H1 (cell line): ENCODE measurements at regions not wholly inside any gene's neighbourhood (a gene's known extent, or its start where the extent isn't known, plus 50 kb on each side); places are given as distances from the start of the nearest gene placed in this dataset.

Experiments used
- BCL11A ChIP-seq, 2 experiments: IDR thresholded peaks; one replicate each; pipeline ENCODE4 v1.6.1; 2011; ENCODE audit warnings: low read depth in 2 of 2, low read length in 2 of 2, mild to moderate bottlenecking in 2 of 2
- JUN ChIP-seq: IDR thresholded peaks from 2 replicates; pipeline ENCODE4 v1.6.1; 2011; ENCODE audit warnings: low read depth, mild to moderate bottlenecking, improper control_type of control experiment, low read length
- POU5F1 ChIP-seq: IDR thresholded peaks from 2 replicates; pipeline ENCODE4 v1.6.1; 2011; ENCODE audit warnings: low read depth, mild to moderate bottlenecking, low read length, moderate library complexity
- RAD21 ChIP-seq, 2 experiments: IDR thresholded peaks in 1 of 2; conservative IDR thresholded peaks in 1 of 2; 2 replicates each; pipeline ENCODE4 v1.6.1; 2011; ENCODE audit warnings: low read depth in 2 of 2, low read length in 2 of 2, improper control_type of control experiment in 1 of 2, inconsistent platforms in 1 of 2, mild to moderate bottlenecking in 1 of 2, moderate library complexity in 1 of 2
- RXRA ChIP-seq: IDR thresholded peaks from 2 replicates; pipeline ENCODE4 v1.6.1; 2011; ENCODE audit warnings: low read depth, mild to moderate bottlenecking, low read length, moderate library complexity; ENCODE audit not compliant: insufficient read depth
- SIX5 ChIP-seq: IDR thresholded peaks from 2 replicates; pipeline ENCODE4 v1.6.1; 2011; ENCODE audit warnings: mild to moderate bottlenecking, low read depth, low read length
- TBP ChIP-seq: IDR thresholded peaks from 2 replicates; pipeline ENCODE4 v1.6.1; 2011; ENCODE audit warnings: low read depth, low read length, improper control_type of control experiment
- TF ChIP-seq, protein P1 (sequence below): fragments of 300-600 bp; sonication (generic); IDR thresholded peaks from 2 replicates; pipeline ENCODE4 v1.7.1; 2012; ENCODE audit warnings: low read length, moderate library complexity, mild to moderate bottlenecking, inconsistent platforms; ENCODE audit not compliant: insufficient replicate concordance

DNA sequence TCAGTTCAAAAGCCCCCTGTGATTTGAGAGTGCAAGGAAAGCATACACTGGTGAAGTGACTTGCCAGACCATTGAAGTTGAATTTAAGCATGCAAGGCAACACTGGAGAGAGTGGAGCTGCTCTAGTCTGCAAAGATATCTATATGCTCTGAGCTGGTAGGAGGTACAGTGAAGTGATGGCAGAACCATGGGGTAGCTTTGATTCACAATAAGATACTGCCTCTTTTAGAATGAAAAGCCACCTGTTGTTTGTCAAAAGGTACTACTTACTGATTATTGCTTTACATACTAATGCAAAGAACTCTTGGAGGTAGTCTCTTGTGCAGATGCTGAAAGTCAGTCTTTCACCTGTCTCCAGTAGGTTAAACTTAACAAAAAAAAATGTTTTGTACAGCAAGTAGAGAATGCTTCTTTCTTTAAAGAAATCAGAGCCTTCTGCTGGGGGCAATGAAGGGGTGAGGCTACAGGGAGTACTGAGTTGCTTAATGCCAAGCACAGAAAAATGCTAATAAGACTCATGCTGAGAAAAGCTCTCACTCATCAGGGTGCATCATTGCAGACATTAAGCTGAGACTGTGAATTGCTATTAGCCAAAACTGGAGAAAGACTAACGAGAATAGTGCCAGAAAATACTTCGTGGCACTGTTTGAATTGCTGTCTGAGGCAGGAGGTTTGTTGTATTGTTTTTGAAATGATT is 1150.5 kb upstream of the TMPRSS15 start (continued):
- TF ChIP-seq RXRA, result no peak
- peak in 1 of 2 experiments; percentile 78 for TF ChIP-seq BCL11A (IDR thresholded peaks at IDR 0.05; ENCODE audit: low read depth in 2 of 2, low read length in 2 of 2)
- no peak for TF ChIP-seq RAD21 (IDR thresholded peaks at IDR 0.05 in 1 of 2, conservative IDR thresholded peaks at IDR 0.05 in 1 of 2; ENCODE audit: low read depth in 2 of 2, low read length in 2 of 2)
- TF ChIP-seq, protein P1, sequence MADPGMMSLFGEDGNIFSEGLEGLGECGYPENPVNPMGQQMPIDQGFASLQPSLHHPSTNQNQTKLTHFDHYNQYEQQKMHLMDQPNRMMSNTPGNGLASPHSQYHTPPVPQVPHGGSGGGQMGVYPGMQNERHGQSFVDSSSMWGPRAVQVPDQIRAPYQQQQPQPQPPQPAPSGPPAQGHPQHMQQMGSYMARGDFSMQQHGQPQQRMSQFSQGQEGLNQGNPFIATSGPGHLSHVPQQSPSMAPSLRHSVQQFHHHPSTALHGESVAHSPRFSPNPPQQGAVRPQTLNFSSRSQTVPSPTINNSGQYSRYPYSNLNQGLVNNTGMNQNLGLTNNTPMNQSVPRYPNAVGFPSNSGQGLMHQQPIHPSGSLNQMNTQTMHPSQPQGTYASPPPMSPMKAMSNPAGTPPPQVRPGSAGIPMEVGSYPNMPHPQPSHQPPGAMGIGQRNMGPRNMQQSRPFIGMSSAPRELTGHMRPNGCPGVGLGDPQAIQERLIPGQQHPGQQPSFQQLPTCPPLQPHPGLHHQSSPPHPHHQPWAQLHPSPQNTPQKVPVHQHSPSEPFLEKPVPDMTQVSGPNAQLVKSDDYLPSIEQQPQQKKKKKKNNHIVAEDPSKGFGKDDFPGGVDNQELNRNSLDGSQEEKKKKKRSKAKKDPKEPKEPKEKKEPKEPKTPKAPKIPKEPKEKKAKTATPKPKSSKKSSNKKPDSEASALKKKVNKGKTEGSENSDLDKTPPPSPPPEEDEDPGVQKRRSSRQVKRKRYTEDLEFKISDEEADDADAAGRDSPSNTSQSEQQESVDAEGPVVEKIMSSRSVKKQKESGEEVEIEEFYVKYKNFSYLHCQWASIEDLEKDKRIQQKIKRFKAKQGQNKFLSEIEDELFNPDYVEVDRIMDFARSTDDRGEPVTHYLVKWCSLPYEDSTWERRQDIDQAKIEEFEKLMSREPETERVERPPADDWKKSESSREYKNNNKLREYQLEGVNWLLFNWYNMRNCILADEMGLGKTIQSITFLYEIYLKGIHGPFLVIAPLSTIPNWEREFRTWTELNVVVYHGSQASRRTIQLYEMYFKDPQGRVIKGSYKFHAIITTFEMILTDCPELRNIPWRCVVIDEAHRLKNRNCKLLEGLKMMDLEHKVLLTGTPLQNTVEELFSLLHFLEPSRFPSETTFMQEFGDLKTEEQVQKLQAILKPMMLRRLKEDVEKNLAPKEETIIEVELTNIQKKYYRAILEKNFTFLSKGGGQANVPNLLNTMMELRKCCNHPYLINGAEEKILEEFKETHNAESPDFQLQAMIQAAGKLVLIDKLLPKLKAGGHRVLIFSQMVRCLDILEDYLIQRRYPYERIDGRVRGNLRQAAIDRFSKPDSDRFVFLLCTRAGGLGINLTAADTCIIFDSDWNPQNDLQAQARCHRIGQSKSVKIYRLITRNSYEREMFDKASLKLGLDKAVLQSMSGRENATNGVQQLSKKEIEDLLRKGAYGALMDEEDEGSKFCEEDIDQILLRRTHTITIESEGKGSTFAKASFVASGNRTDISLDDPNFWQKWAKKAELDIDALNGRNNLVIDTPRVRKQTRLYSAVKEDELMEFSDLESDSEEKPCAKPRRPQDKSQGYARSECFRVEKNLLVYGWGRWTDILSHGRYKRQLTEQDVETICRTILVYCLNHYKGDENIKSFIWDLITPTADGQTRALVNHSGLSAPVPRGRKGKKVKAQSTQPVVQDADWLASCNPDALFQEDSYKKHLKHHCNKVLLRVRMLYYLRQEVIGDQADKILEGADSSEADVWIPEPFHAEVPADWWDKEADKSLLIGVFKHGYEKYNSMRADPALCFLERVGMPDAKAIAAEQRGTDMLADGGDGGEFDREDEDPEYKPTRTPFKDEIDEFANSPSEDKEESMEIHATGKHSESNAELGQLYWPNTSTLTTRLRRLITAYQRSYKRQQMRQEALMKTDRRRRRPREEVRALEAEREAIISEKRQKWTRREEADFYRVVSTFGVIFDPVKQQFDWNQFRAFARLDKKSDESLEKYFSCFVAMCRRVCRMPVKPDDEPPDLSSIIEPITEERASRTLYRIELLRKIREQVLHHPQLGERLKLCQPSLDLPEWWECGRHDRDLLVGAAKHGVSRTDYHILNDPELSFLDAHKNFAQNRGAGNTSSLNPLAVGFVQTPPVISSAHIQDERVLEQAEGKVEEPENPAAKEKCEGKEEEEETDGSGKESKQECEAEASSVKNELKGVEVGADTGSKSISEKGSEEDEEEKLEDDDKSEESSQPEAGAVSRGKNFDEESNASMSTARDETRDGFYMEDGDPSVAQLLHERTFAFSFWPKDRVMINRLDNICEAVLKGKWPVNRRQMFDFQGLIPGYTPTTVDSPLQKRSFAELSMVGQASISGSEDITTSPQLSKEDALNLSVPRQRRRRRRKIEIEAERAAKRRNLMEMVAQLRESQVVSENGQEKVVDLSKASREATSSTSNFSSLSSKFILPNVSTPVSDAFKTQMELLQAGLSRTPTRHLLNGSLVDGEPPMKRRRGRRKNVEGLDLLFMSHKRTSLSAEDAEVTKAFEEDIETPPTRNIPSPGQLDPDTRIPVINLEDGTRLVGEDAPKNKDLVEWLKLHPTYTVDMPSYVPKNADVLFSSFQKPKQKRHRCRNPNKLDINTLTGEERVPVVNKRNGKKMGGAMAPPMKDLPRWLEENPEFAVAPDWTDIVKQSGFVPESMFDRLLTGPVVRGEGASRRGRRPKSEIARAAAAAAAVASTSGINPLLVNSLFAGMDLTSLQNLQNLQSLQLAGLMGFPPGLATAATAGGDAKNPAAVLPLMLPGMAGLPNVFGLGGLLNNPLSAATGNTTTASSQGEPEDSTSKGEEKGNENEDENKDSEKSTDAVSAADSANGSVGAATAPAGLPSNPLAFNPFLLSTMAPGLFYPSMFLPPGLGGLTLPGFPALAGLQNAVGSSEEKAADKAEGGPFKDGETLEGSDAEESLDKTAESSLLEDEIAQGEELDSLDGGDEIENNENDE, result peak; percentile 89
- no peak for TF ChIP-seq TBP
- TF ChIP-seq JUN, result no peak
- TF ChIP-seq POU5F1, result 0 out of 2 replicates have a peak, but pooled peaks have one; percentile 26
- TF ChIP-seq SIX5, result no peak
- TF ChIP-seq, all 59 proteins: peak for 5
